ENCODE measurements at regions not wholly inside any gene's neighbourhood (a gene's known extent, or its start where the extent isn't known, plus 50 kb on each side); places are given as distances from the start of the nearest gene placed in this dataset.

GRCh38 chrX:39176105-39176504, 374.8 kb downstream of the MID1IP1 start:
- peak; percentile 87 for ATAC-seq

- ATAC-seq = no peak
These were observed 388.2 kb downstream of the MID1IP1 start for GRCh38 chrX:39189431-39189830.

GRCh38 chrX:39194673-39195072, 393.4 kb downstream of the MID1IP1 start:
- no peak for ATAC-seq

- ATAC-seq = no peak
These were observed 393.9 kb downstream of the MID1IP1 start for GRCh38 chrX:39195156-39195555.

GRCh38 chrX:39196192-39197102, 395.2 kb downstream of the MID1IP1 start:
- peak; percentile 69 for ATAC-seq

GRCh38 chrX:39199429-39199828, 398.2 kb downstream of the MID1IP1 start:
- no peak for ATAC-seq

GRCh38 chrX:39201305-39201990, 400.2 kb downstream of the MID1IP1 start:
- ATAC-seq = peak; percentile 39

- no peak for ATAC-seq
These were observed 401.4 kb downstream of the MID1IP1 start for GRCh38 chrX:39202641-39203040.

- no peak for ATAC-seq
These were observed 402.2 kb downstream of the MID1IP1 start for GRCh38 chrX:39203427-39203826.

- no peak for ATAC-seq
These were observed 403.1 kb downstream of the MID1IP1 start for GRCh38 chrX:39204353-39204752.

GRCh38 chrX:39204945-39205344, 403.7 kb downstream of the MID1IP1 start:
- no peak for ATAC-seq

GRCh38 chrX:39205467-39205866, 404.2 kb downstream of the MID1IP1 start:
- ATAC-seq = no peak

- ATAC-seq = no peak
These were observed 405.3 kb downstream of the MID1IP1 start for GRCh38 chrX:39206399-39207145.

GRCh38 chrX:39211501-39211900, 410.2 kb downstream of the MID1IP1 start:
- ATAC-seq = no peak

GRCh38 chrX:39212456-39212855, 411.2 kb downstream of the MID1IP1 start:
- ATAC-seq = no peak

GRCh38 chrX:39214387-39215126, 413.3 kb downstream of the MID1IP1 start:
- no peak for ATAC-seq

- no peak for ATAC-seq
These were observed 419.7 kb downstream of the MID1IP1 start for GRCh38 chrX:39220952-39221351.

GRCh38 chrX:39222346-39223113, 421.3 kb downstream of the MID1IP1 start:
- ATAC-seq = no peak

GRCh38 chrX:39226251-39226650, 425.0 kb downstream of the MID1IP1 start:
- no peak for ATAC-seq

GRCh38 chrX:39227371-39227770, 426.1 kb downstream of the MID1IP1 start:
- ATAC-seq = no peak

- ATAC-seq = no peak
These were observed 436.7 kb downstream of the MID1IP1 start for GRCh38 chrX:39238006-39238405.

- peak; percentile 75 for ATAC-seq
These were observed 440.9 kb downstream of the MID1IP1 start for GRCh38 chrX:39242187-39242586.

All from esophagus mucosa (tissue), 1 donor.